Mesodermal cell (in vitro differentiated cells): ENCODE measurements at regions not wholly inside any gene's neighbourhood (a gene's known extent, or its start where the extent isn't known, plus 50 kb on each side); places are given as distances from the start of the nearest gene placed in this dataset.

Experiments used
- H3K27ac ChIP-seq: 2 replicates; pipeline ENCODE4 v1.7.0; 2013; ENCODE audit warnings: mild to moderate bottlenecking, low read depth, low read length, moderate library complexity; ENCODE audit not compliant: severe bottlenecking
- H3K36me3 ChIP-seq: 2 replicates; pipeline ENCODE4 v1.7.1; 2013; ENCODE audit warnings: mild to moderate bottlenecking, low read length, moderate library complexity; ENCODE audit not compliant: control insufficient read depth, insufficient read depth
- H3K4me1 ChIP-seq: one replicate; pipeline ENCODE4 v1.7.1; 2013; ENCODE audit warnings: mild to moderate bottlenecking, low read length; ENCODE audit not compliant: insufficient read depth, control insufficient read depth, poor library complexity, severe bottlenecking
- H3K4me3 ChIP-seq: 2 replicates; pipeline ENCODE4 v1.7.0; 2013; ENCODE audit warnings: low read length, control low read depth, mild to moderate bottlenecking; ENCODE audit not compliant: insufficient read depth, poor library complexity, severe bottlenecking; ENCODE audit errors: extremely low read depth
- H3K9me3 ChIP-seq: 2 replicates; pipeline ENCODE4 v1.7.1; 2013; ENCODE audit warnings: mild to moderate bottlenecking, low read length, moderate library complexity; ENCODE audit not compliant: control insufficient read depth
- WGBS, 2 experiments: methylation state at CpG; one replicate each; pipeline ENCODE4 v1.1.5; 2013; ENCODE audit warnings: missing lambda C conversion rate in 2 of 2; ENCODE audit not compliant: insufficient coverage in 2 of 2; 5-methylcytosine and 5-hydroxymethylcytosine counted together

DNA sequence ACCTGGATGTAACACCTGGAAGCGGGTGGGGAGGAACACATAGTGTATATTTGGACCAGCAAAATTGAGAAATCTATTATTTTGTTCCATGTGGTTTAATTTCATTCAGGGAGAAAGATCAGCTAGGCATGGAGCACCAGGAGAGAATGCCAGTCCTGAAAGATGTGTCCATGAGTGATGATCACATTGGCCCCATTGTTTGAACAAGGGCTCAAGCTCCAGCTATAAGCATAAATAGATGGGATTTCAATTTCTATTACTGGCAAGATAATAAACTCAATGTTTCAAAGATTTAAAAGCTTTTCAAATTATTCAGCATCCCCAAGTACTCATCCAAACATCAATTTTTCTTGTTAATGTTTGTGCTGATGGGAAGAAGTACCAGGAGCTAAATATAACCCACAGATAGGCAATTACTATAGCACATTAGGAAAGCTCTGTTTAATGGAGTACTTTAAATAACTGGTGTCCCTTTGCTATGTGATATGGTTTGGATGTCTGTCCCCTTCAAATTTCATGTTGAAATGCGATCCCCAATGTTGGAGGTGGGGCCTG is 275.3 kb upstream of the PHYHIPL start:
- Histone ChIP-seq H3K4me1 (no peaks in the 10 kb centered on the region), H3K36me3 (no peaks in the 10 kb centered on the region), H3K27ac (no peak overlapping the region), H3K9me3 (peaks cover 10% of the 10 kb centered on the region), H3K4me3 (no peak overlapping the region)
- WGBS, 2 experiments = 79 to 100% methylated on average over 1 to 2 of the region's 2 CpGs

DNA sequence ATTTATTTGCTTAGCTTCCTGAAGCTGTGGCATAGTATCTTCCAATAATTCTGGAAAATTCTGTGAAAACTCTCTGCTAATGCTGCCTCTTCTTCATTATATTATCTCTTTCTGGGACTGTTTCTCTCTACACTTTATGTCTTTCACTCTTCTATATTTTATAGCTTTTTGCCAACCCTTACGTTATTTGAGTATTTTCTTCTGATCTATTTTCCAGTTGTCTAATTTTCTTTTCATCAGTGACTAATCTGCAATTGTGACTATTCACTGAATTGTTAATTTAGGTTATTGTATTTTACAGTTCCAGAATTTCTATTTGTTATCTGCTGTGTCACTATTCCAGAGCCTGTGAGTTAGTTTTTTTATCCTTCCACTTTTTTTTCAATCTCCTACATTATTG is 273.4 kb upstream of the PHYHIPL start:
- Histone ChIP-seq H3K9me3 (peaks cover 10% of the 10 kb centered on the region), H3K4me1 (no peaks in the 10 kb centered on the region), H3K36me3 (no peaks in the 10 kb centered on the region), H3K4me3 (no peak overlapping the region), H3K27ac (no peak overlapping the region)
- no CpG with 5 or more reads among the region's 1 CpG for WGBS, 2 experiments

DNA sequence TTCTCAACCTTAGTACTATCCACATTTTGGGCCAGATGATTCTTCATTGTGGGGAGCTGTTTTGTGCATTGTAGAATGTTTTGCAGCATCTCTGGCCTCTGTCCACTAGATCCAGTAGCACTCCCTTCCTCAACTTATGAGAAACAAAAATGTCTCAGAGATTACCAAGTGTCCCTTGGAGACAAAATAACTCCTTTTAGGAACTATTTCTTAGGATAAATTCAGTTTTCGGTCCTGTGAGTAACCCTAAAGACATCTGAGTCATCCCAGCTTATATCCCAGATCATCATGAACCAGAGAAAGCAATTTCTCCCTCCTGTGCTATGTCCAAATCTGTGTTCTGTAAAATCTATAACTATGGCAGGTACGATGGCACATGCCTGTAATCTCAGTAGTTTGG is 266.6 kb upstream of the PHYHIPL start:
- Histone ChIP-seq H3K9me3 (no peaks in the 10 kb centered on the region), H3K4me1 (no peaks in the 10 kb centered on the region), H3K36me3 (no peaks in the 10 kb centered on the region), H3K4me3 (no peak overlapping the region), H3K27ac (no peak overlapping the region)
- 86 to 92% methylated on average over 1 to 2 of the region's 2 CpGs for WGBS, 2 experiments

DNA sequence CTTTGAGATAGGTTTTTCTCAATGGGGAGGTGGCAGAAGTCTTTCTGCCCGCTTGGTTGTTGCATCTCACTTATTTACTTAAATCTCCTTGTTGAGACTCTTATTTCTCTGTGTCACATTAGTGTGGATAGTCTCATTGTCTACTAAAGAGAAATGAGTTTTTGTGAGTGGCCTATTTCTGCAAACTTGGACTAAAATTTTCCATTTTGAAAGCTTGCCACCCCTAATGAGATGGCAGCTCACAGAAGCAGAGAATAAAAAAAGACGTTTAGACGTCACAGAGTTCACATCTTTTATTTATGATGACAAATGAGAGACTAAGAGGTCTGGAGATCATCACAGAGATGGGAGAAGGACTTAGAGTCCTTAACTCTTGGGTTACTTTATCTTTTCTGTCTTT is 262.7 kb upstream of the PHYHIPL start:
- H3K4me3 ChIP-seq = no peak overlapping the region
- 92 to 94% methylated on average over 2 of the region's 3 CpGs for WGBS, 2 experiments
- no peaks in the 10 kb centered on the region for H3K4me1 ChIP-seq
- H3K9me3 ChIP-seq = no peaks in the 10 kb centered on the region
- no peaks in the 10 kb centered on the region for H3K36me3 ChIP-seq
- H3K27ac ChIP-seq = no peak overlapping the region

DNA sequence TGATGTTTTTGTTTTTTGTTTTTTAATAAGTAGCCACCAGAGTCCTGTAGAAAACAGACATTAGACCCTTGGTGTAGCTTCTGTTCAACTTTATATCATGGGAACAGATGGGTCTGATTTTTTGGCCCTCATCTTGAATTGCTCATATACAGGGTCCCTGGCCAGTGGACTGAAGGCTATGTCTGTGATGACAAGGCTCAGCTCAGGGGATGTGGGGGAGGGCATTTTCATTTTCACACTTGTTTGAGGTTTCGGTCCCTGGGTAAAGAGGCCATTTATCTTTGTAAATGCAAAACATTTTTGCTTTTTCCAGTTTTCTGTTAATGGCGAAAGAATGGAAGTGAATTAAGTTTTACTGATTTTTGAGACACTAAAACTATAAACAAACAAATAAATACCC is 257.6 kb upstream of the PHYHIPL start:
- no peak overlapping the region for H3K4me3 ChIP-seq
- H3K4me1 ChIP-seq = peaks cover 21% of the 10 kb centered on the region
- H3K36me3 ChIP-seq = no peaks in the 10 kb centered on the region
- WGBS, 2 experiments = 100% methylated on average over 1 of the region's 2 CpGs; no CpG with 5 or more reads in 1 of the 2 experiments
- no peak overlapping the region for H3K27ac ChIP-seq
- H3K9me3 ChIP-seq = no peaks in the 10 kb centered on the region

DNA sequence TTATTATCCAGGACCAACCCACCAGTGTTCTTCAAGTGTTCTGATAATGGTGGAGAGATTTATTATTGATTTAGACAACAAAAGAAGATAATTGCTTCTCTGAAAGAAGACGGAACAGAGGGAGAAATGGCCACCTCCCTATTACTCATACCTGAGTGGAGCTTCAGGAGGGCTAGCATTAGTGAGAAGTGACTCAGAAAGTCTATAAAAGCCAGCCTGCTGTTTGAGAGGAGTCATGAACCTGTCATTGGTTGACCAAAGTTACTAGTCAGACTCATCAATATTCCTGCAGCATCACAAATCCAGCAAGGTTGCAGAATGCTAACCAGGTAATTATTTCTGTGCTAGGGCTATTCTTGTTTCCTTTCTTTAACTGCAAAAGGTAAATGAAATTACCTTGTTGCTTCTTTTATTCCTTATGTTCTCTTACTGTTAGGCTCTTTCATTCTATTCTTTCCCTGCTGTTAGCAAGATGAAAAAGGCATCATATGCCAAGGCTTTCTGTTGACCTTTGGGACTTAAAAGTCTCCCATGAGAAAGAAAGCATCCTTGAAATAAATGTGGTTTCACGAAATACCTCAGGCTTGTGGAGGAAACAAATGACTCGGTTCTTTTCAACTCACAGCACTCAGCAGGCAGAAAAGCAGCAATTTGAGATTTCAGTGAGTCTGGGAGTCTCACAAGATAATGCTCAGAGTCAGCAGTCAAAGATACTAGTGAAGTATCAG is 256.4 kb upstream of the PHYHIPL start:
- WGBS, 2 experiments = 0 to 47% methylated on average over 1 to 3 of the region's 3 CpGs
- peaks cover 21% of the 10 kb centered on the region for H3K4me1 ChIP-seq
- no peaks in the 10 kb centered on the region for H3K36me3 ChIP-seq
- no peak overlapping the region for H3K4me3 ChIP-seq
- peak overlapping the region; percentile 77 for H3K27ac ChIP-seq
- H3K9me3 ChIP-seq = no peaks in the 10 kb centered on the region

DNA sequence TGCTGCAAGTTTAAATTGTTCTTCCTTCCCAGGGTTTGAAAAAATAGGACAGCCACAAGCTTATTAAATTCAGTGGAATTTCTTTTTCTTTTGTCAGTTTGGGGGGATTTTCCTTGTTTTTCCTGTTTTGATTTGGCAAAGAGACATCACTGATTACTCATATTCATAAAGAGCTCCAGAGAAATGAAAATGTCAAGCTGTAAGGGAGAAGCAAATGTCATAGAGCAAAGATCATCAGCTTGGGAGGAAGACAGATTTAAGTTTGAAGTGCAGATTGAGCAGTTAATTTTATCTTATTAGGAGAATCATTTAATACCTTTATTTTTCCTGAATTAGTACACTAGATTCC is 255.8 kb upstream of the PHYHIPL start:
- Histone ChIP-seq H3K36me3 (no peaks in the 10 kb centered on the region), H3K9me3 (no peaks in the 10 kb centered on the region), H3K27ac (peak overlapping the region; percentile 77), H3K4me1 (peaks cover 21% of the 10 kb centered on the region), H3K4me3 (no peak overlapping the region)

DNA sequence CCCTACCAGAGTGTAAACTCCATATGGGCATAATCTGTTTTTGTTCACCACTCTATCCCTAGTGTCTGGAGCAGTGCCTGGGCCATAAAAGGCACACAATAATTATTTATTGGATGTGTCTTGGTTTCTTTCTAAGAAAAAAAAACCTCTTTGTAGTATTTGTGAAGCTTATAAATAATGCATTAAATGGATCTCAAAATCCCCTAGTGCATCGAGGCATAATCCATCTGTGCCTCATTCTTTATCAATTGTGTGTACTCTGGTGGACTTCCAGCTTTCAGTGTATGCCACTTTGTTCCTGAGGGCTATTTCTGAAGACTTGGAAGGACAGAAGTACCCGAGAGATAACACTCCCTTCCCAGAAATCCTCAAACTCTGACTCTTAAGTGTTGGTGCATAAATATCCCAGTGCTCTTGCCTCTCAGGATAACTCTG is 255.0 kb upstream of the PHYHIPL start:
- Histone ChIP-seq H3K4me3 (no peak overlapping the region), H3K36me3 (no peaks in the 10 kb centered on the region), H3K9me3 (no peaks in the 10 kb centered on the region), H3K4me1 (peaks cover 21% of the 10 kb centered on the region), H3K27ac (no peak overlapping the region)
- WGBS, 2 experiments = 83 to 100% methylated on average over 1 of the region's 2 CpGs

DNA sequence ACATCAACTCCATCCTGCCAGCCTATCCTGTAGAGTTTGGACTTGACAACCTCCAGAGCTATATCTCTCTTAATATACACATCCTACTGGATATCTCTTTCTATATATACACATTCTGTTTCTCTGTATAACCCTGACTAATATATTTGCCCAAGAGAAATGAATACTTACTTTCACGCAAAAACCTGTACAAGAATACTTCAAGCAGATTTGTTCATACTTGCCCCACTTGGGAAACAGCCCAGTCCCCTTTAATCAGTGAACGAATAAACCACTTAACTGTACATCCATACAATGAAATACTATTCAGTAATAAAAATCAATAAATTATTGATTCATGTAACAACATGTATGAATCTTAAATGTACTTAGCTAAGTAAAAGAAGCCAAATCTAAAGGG is 251.1 kb upstream of the PHYHIPL start:
- H3K36me3 ChIP-seq = no peaks in the 10 kb centered on the region
- 92% methylated on average over 1 of the region's 2 CpGs; no CpG with 5 or more reads in 1 of the 2 experiments for WGBS, 2 experiments
- no peaks in the 10 kb centered on the region for H3K9me3 ChIP-seq
- H3K4me1 ChIP-seq = peaks cover 11% of the 10 kb centered on the region
- H3K4me3 ChIP-seq = no peak overlapping the region
- no peak overlapping the region for H3K27ac ChIP-seq

DNA sequence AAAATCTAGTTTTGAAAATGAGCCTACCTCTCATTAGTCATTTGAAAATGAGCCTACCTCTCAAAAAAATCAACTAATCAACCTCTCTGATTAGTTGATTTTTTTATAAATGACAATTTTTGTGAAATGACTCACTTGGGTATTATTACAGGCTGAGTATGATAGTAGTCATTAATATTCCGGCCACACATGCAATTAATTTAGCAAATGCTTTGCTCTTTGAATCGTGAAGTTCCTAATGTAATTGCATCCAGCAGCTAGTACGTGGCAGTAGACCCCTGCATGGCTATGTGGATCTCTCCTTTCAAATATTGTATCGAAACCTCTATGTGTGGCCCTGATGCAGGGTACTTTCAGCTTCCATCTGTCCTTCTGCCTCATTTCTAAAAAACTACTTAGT is 245.9 kb upstream of the PHYHIPL start:
- 94 to 96% methylated on average over 3 to 4 of the region's 4 CpGs for WGBS, 2 experiments
- H3K27ac ChIP-seq = no peak overlapping the region

DNA sequence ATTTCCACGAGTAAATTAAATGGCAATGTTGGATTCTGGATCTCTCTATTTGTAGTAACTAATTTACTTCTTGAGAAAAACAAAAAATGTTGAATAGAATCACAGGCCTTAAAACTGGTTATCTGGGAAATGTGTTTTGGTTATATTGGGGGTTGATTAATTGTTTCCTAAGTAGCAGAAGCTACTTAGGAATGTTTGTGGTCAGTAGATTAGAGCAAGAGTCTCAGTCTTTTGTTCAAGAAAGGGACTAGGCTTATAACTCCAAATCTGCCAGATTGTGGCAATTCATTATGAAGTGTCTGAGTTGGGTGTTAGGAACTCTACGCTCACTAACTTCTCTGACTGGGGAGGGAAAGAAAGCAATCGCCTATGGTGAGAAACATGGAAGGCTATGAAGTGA is 244.3 kb upstream of the PHYHIPL start:
- Histone ChIP-seq H3K9me3 (no peaks in the 10 kb centered on the region), H3K4me3 (no peak overlapping the region), H3K4me1 (no peaks in the 10 kb centered on the region), H3K27ac (no peak overlapping the region), H3K36me3 (no peaks in the 10 kb centered on the region)
- WGBS, 2 experiments = 96 to 100% methylated on average over 2 of the region's 3 CpGs

More for the DNA sequence above, 245.9 kb upstream of the PHYHIPL start:
- H3K4me1 ChIP-seq = no peaks in the 10 kb centered on the region
- no peaks in the 10 kb centered on the region for H3K9me3 ChIP-seq
- no peak overlapping the region for H3K4me3 ChIP-seq
- H3K36me3 ChIP-seq = no peaks in the 10 kb centered on the region
